ENCODE measurements at regions not wholly inside any gene's neighbourhood (a gene's known extent, or its start where the extent isn't known, plus 50 kb on each side); places are given as distances from the start of the nearest gene placed in this dataset.

GRCh38 chr20:6635034-6635736 is 132.3 kb upstream of the BMP2 start:
- no peak overlapping the region for H3K4me3 ChIP-seq (ENCODE audit: low read depth, low read length)
- no peak for TF ChIP-seq CTCF (IDR thresholded peaks at IDR 0.05; ENCODE audit: borderline replicate concordance, insufficient read depth, low read depth, low read length)

GRCh38 chr20:6632187-6632586 is 135.3 kb upstream of the BMP2 start:
- no peak overlapping the region for H3K4me3 ChIP-seq (ENCODE audit: low read depth, low read length)
- no peak for TF ChIP-seq CTCF (IDR thresholded peaks at IDR 0.05; ENCODE audit: borderline replicate concordance, insufficient read depth, low read depth, low read length)

- no peak overlapping the region for H3K4me3 ChIP-seq (ENCODE audit: low read depth, low read length)
- no peak for TF ChIP-seq CTCF (IDR thresholded peaks at IDR 0.05; ENCODE audit: borderline replicate concordance, insufficient read depth, low read depth, low read length)
Measured at GRCh38 chr20:6630514-6630913, 137.0 kb upstream of the BMP2 start.

- H3K4me3 ChIP-seq (ENCODE audit: low read depth, low read length), result no peak overlapping the region
- no peak for TF ChIP-seq CTCF (IDR thresholded peaks at IDR 0.05; ENCODE audit: borderline replicate concordance, insufficient read depth, low read depth, low read length)
Measured at GRCh38 chr20:6629564-6629963, 137.9 kb upstream of the BMP2 start.

- H3K4me3 ChIP-seq (ENCODE audit: low read depth, low read length), result no peak overlapping the region
- no peak for TF ChIP-seq CTCF (IDR thresholded peaks at IDR 0.05; ENCODE audit: borderline replicate concordance, insufficient read depth, low read depth, low read length)
Measured at GRCh38 chr20:6626805-6627204, 140.7 kb upstream of the BMP2 start.

- H3K4me3 ChIP-seq (ENCODE audit: low read depth, low read length), result no peak overlapping the region
- TF ChIP-seq CTCF (IDR thresholded peaks at IDR 0.05; ENCODE audit: borderline replicate concordance, insufficient read depth, low read depth, low read length), result no peak
Measured at GRCh38 chr20:6623989-6624388, 143.5 kb upstream of the BMP2 start.

- H3K4me3 ChIP-seq (ENCODE audit: low read depth, low read length), result no peak overlapping the region
- TF ChIP-seq CTCF (IDR thresholded peaks at IDR 0.05; ENCODE audit: borderline replicate concordance, insufficient read depth, low read depth, low read length), result no peak
Measured at GRCh38 chr20:6622041-6622440, 145.4 kb upstream of the BMP2 start.

Measured in GM12875 (cell line).